ENCODE measurements at regions not wholly inside any gene's neighbourhood (a gene's known extent, or its start where the extent isn't known, plus 50 kb on each side); places are given as distances from the start of the nearest gene placed in this dataset.

DNA sequence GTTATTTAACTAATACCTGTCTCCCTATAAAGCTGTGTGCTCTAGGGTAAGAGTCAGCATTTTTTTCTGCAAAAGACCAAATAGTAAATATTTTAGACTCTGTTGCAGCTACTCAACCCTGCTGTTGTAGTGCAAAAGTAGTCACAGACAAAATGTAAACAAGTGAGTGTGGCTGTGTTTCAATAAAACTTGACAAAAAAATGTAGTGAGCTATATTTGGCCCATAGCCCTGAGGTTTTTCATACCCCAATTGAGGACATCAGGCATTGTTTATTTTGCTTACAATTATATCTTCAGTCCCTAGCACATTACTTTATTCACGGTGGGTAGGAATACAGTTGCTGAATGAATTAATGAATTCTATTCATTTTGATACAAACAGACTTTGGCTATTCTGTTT, 58.7 kb upstream of the TBC1D5 start:
- H3K9me3 Mint-ChIP-seq, result peaks cover 2% of the 10 kb centered on the region

DNA sequence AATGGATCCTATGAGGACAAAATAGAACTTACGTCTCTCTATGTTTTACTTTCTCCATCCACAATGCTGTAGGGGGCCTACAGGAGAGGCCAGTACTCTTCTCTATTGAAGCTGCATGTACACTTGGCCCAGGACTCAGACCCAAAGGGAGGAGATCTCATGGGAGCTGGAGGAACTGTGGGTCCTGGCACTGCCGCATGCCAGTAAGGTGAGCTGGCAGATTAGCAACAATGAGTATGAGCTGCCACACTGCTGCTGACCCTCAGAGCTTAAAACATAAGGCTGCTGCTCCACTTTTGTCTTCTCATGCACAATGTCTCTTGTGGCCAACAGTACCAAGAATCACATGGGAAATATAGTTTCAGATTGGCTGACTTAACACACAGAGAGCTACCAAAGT, 57.8 kb upstream of the TBC1D5 start:
- TF ChIP-seq, protein P1, sequence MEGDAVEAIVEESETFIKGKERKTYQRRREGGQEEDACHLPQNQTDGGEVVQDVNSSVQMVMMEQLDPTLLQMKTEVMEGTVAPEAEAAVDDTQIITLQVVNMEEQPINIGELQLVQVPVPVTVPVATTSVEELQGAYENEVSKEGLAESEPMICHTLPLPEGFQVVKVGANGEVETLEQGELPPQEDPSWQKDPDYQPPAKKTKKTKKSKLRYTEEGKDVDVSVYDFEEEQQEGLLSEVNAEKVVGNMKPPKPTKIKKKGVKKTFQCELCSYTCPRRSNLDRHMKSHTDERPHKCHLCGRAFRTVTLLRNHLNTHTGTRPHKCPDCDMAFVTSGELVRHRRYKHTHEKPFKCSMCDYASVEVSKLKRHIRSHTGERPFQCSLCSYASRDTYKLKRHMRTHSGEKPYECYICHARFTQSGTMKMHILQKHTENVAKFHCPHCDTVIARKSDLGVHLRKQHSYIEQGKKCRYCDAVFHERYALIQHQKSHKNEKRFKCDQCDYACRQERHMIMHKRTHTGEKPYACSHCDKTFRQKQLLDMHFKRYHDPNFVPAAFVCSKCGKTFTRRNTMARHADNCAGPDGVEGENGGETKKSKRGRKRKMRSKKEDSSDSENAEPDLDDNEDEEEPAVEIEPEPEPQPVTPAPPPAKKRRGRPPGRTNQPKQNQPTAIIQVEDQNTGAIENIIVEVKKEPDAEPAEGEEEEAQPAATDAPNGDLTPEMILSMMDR (conservative IDR thresholded peaks at IDR 0.05), result no peak
- H3K9me3 Mint-ChIP-seq, result peaks cover 2% of the 10 kb centered on the region

More for the DNA sequence above, 58.7 kb upstream of the TBC1D5 start:
- Mint-ChIP-seq H3K4me1 (peaks cover 15% of the 10 kb centered on the region), H3K27me3 (ENCODE audit: low read depth) (no peaks in the 10 kb centered on the region), H3K27ac (ENCODE audit: unreplicated experiment) (no peak overlapping the region), H3K4me3 (no peak overlapping the region), H3K36me3 (ENCODE audit: low read depth) (no peaks in the 10 kb centered on the region)
- TF ChIP-seq, protein P1 (conservative IDR thresholded peaks at IDR 0.05), result no peak
- DNase-seq (ENCODE audit: low read depth, low spot score), result no peak

DNA sequence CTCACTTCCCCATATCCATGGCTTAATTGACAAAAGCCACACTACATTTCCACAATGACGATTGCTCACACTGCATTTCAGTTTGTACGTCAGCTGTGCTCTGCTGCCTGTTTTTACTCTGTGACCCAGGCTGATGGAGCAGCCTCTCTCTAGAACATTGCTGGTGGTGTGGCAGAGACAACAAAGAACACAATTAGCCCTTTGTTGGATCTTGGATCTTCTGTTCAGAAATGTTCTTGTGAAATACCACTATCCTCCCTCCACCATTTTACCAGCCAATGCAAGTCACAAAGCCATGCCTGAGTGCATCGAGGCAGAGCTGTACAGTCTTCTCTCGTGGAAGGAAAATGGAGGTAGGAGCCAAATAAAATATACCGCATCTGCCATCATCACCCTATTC, 56.9 kb upstream of the TBC1D5 start:
- Mint-ChIP-seq H3K27ac (ENCODE audit: unreplicated experiment) (no peak overlapping the region), H3K27me3 (ENCODE audit: low read depth) (no peaks in the 10 kb centered on the region), H3K36me3 (ENCODE audit: low read depth) (no peaks in the 10 kb centered on the region), H3K4me3 (no peak overlapping the region), H3K4me1 (peaks cover 15% of the 10 kb centered on the region), H3K9me3 (peaks cover 2% of the 10 kb centered on the region)
- TF ChIP-seq, protein P1 (conservative IDR thresholded peaks at IDR 0.05), result no peak
- DNase-seq (ENCODE audit: low read depth, low spot score), result no peak

More for the DNA sequence above, 57.8 kb upstream of the TBC1D5 start:
- no peaks in the 10 kb centered on the region for H3K27me3 Mint-ChIP-seq (ENCODE audit: low read depth)
- peaks cover 15% of the 10 kb centered on the region for H3K4me1 Mint-ChIP-seq
- H3K36me3 Mint-ChIP-seq (ENCODE audit: low read depth), result no peaks in the 10 kb centered on the region
- no peak overlapping the region for H3K27ac Mint-ChIP-seq (ENCODE audit: unreplicated experiment)
- H3K4me3 Mint-ChIP-seq, result no peak overlapping the region
- DNase-seq (ENCODE audit: low read depth, low spot score), result no peak

DNA sequence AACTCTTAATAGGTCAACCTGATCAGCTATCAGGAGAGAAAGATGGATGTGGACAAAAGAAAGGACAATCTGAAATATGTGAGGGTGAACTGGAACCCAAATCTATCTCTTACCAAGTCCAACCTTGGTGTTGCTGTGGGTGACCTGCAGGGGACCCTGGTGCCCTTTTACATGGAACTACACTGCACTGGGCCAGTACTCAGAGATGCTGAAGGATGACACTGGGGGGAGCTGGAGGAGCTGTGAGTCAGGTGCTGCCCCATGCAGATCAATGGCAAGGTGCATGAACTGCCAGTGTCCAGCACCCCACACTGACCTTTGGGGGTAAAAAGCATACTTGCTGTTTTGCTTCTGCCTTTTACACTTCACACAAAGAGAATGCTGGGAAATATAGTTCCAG, 55.6 kb upstream of the TBC1D5 start:
- DNase-seq (ENCODE audit: low read depth, low spot score), result no peak
- Mint-ChIP-seq H3K9me3 (peaks cover 4% of the 10 kb centered on the region), H3K4me3 (no peak overlapping the region), H3K27ac (ENCODE audit: unreplicated experiment) (no peak overlapping the region), H3K4me1 (peaks cover 11% of the 10 kb centered on the region), H3K36me3 (ENCODE audit: low read depth) (no peaks in the 10 kb centered on the region), H3K27me3 (ENCODE audit: low read depth) (no peaks in the 10 kb centered on the region)
- TF ChIP-seq, protein P1 (conservative IDR thresholded peaks at IDR 0.05), result no peak

DNA sequence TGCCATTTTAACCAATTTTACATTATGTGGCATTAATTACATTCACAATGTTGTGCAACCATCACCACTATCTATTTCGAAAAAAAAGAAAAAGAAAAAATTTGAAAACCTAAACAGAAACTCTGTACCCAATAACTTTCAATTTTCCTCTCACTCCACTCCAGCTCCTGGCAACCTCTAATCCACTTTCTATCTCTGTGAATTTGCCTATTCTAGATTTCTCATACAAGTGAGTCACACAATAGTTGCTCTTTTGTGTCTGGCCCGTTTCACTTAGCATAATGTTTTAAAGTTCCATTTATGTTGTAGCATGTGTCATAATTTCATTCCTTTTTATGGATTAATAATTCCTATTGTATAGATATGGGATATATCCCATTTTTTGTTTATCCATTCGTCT, 53.3 kb upstream of the TBC1D5 start:
- H3K27ac Mint-ChIP-seq (ENCODE audit: unreplicated experiment), result no peak overlapping the region
- no peaks in the 10 kb centered on the region for H3K36me3 Mint-ChIP-seq (ENCODE audit: low read depth)
- no peaks in the 10 kb centered on the region for H3K27me3 Mint-ChIP-seq (ENCODE audit: low read depth)
- DNase-seq (ENCODE audit: low read depth, low spot score), result no peak
- H3K9me3 Mint-ChIP-seq, result peaks cover 11% of the 10 kb centered on the region
- H3K4me1 Mint-ChIP-seq, result no peaks in the 10 kb centered on the region
- TF ChIP-seq, protein P1 (conservative IDR thresholded peaks at IDR 0.05), result no peak
- no peak overlapping the region for H3K4me3 Mint-ChIP-seq

DNA sequence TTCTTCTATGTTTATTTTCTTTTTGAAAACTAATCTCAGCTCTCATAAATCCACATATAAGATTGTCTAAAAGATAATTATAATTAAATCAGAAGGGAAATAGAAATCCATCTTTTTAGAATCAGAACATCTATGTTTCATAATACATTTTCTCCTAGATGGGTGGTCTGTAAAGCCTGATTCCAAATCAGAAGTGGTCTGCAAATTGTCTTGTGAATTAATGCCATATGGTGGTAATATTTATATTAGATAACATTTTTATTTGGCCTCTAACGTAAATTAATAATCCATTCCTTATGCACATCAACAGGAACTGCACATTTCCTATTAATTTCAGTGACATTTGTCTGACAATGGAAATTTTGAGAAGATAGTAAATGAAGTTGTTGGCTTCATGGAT, 52.8 kb upstream of the TBC1D5 start:
- TF ChIP-seq, protein P1 (conservative IDR thresholded peaks at IDR 0.05), result no peak
- Mint-ChIP-seq H3K9me3 (peaks cover 11% of the 10 kb centered on the region), H3K27ac (ENCODE audit: unreplicated experiment) (no peak overlapping the region)

More for the DNA sequence above, 52.8 kb upstream of the TBC1D5 start:
- no peak for DNase-seq (ENCODE audit: low read depth, low spot score)
- Mint-ChIP-seq H3K4me3 (no peak overlapping the region), H3K4me1 (no peaks in the 10 kb centered on the region), H3K27me3 (ENCODE audit: low read depth) (no peaks in the 10 kb centered on the region), H3K36me3 (ENCODE audit: low read depth) (no peaks in the 10 kb centered on the region)
